ENCODE measurements at regions not wholly inside any gene's neighbourhood (a gene's known extent, or its start where the extent isn't known, plus 50 kb on each side); places are given as distances from the start of the nearest gene placed in this dataset.
A peak's percentile ranks its signal among the peaks of the same experiment; 100 is the strongest.
"Not testable (repeated sequence)": the region's sequence is repeated elsewhere in the genome, so short reads cannot be mapped to it uniquely, and the experiment has no call there.

DNA sequence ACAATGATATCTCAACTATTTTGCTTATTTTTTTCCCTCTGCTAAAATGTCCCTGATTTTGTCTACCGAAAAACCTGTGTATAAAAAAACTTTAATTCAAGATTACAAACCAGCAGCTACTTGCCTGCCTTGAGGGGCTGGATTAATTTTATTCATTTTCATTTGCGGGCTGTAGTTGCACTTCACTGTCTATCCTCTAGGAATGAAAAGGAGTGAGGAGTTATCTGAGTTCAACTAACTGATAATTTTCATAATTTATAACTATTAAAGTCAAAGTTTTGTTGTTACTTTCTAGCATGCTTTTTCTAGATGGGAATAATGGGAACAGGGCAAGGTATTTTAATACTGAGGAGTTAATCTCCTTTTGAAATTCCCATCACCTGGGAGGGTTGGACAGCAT lies 50.3 kb upstream of the AGTPBP1 start:
- not testable (repeated sequence) for DNase-seq (ENCODE audit: low read depth in 3 of 3)

DNA sequence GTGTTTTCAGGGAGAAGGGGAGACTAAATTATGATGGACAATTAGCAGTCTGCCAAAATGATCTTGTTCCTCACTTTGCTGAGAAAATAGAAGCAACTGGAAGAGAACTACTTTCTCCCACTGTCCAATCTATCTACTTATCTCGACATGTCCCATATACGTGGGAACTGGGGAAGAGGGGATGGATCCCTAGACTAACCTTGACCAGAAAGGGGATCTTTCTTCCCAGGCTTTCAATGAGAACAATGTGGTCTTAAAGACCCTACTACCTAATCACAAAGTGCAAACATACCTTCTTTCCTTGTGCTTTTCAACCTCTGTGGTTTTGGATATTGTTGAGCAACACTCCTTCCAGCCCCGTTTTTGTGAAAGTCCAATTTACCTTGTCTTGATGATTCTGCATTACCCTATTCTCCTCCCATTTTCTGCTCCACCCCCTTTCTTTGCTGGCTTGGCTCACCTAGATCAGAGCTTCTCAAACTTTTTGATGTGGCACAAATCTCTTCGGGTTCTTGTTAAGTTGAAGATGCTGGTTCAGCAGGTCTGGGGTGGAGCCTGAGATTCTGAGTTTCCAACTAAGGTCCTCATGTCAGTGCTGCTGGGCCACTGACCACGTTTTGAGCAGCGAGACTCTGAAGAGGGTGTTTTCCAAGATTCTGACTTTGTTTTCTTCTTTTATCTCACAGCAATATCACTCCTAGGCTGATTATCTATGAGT lies 61.4 kb upstream of the AGTPBP1 start:
- not testable (repeated sequence) for DNase-seq (ENCODE audit: low read depth in 3 of 3)

DNA sequence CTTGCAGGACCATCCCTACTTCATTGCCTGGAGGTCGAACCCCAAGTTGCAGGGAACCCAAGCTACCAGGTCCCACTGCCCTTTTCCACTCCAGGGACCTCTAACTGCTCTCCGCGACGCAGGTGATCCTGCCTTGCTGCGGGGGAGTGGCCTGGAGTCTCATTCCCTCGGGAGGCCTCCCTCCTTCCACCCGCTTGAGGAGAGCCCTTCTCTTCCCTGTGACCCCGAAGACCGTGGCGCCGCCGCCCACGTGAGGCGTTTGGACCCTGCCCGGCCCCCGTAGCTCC lies 63.0 kb upstream of the AGTPBP1 start:
- not testable (repeated sequence) for DNase-seq (ENCODE audit: low read depth in 3 of 3)

DNA sequence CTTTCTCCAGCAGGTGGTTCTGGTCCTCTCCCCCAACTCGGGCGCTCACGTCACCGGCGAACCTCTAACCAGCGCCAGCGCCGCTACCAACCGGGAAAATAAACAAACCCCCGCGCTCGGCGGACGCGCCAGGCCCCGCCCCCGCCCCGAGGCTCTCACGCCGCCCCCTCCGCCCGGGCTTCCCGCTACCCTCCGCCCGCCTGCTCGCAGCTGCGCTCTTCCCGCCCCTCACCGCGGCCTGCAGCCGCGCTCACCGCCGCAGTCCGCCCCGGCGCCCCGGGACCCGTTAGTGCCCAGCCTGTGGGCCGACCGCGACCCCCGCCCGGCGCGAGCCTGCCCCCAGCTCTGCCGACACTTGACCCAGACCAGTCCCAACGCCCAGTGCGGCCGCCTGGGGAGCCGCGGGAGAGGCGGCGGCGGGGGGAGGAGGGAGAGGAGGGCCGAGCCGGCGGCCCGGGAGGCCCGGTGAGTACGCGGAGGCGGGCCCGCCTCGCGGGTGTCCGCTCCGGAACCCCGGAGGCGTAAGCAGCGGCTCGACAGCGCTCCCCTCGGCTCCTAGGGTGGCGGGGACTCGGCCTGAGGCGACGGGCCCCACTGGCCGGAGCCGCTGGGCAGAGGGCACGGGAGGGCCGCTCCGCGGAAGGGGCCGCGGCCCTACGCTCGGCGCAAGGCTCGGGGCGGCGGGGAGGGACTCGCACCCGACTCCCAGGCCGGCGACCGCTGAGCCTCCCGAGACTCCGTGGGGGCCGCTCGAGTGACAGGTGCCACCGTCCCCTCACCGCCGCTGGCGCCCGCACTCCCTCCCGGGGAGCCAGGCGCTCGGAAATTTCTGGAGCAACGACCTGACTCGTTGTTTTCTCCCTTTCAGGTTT lies 63.6 kb upstream of the AGTPBP1 start:
- DNase-seq (ENCODE audit: low read depth in 3 of 3), result peak; percentile 45 to 63 (median 52)

GRCh38 chr9:85808329-85808728 lies 66.6 kb upstream of the AGTPBP1 start:
- not testable (repeated sequence) for DNase-seq (ENCODE audit: low read depth in 3 of 3)

GRCh38 chr9:85813388-85813787 lies 71.6 kb upstream of the AGTPBP1 start:
- not testable (repeated sequence) for DNase-seq (ENCODE audit: low read depth in 3 of 3)

DNA sequence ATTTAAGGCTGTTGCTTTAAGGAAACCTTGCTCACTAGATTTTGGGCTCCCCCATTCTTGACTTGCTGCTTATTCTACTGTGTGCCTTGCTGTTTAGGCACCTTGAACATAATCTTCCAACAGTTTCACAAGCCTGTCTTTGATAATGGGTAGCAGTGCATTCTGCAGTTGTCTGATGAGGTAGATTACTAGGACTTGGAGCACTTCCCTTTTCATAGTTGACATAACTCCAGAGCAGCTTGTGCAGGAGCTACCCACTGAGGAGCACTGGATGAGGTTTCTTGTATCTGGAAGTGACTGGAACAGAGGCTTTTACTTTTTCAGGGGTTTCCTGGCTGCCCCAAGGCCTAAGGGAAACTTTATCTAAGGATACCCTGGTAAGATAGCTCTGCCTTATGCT lies 73.0 kb upstream of the AGTPBP1 start:
- DNase-seq (ENCODE audit: low read depth in 3 of 3), result not testable (repeated sequence)

GRCh38 chr9:85818971-85819370 lies 77.2 kb upstream of the AGTPBP1 start:
- DNase-seq (ENCODE audit: low read depth in 3 of 3), result not testable (repeated sequence)

DNA sequence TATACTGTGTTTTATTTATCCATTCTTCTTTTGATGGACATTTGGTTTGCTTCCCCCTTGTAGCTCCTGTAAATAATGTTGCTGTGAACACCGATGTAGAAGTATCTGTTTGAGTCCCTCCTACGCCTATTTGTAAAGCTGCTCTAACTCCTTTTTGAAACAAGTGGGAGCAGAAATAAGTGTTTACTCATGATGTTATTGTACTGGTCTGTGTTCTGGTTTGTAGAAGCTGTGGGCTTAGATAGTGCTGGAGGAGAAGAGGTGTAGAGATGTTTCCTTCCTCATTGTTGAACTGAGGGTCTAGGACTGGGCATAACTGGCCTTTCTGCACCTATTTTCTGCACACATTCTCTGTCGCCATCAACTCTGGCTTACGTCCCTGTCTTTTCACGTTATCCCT lies 78.8 kb upstream of the AGTPBP1 start:
- not testable (repeated sequence) for DNase-seq (ENCODE audit: low read depth in 3 of 3)

GRCh38 chr9:85824949-85825348 lies 83.2 kb upstream of the AGTPBP1 start:
- not testable (repeated sequence) for DNase-seq (ENCODE audit: low read depth in 3 of 3)

GRCh38 chr9:85834591-85834990 lies 92.8 kb upstream of the AGTPBP1 start:
- DNase-seq (ENCODE audit: low read depth in 3 of 3), result not testable (repeated sequence)

- DNase-seq (ENCODE audit: low read depth in 3 of 3), result not testable (repeated sequence)
These were observed 97.0 kb upstream of the NAA35 start for GRCh38 chr9:85843949-85844348.

GRCh38 chr9:85847782-85848181 lies 93.2 kb upstream of the NAA35 start:
- DNase-seq (ENCODE audit: low read depth in 3 of 3), result not testable (repeated sequence)

GRCh38 chr9:85858056-85858750 lies 82.7 kb upstream of the NAA35 start:
- DNase-seq (ENCODE audit: low read depth in 3 of 3), result no peak

DNA sequence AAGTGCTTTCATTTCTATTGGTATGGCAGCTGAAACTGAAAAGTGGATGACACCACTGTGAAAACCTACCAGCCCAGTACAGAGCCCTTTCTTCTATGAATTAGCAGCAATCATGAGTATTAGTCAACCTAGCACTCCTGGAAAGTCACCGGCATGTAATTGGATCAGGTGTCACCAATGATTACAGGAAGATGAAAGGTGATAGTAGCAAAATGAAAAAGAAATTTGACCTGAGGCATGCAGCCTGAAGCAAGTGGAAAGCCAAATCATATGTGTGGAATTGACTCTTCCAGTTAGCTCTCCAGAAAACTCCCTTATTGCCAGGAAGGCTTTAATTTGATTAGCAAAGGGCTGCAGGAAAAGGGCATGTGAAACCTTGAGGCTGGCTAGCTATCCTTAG lies 81.2 kb upstream of the NAA35 start:
- DNase-seq (ENCODE audit: low read depth in 3 of 3), result no peak

DNA sequence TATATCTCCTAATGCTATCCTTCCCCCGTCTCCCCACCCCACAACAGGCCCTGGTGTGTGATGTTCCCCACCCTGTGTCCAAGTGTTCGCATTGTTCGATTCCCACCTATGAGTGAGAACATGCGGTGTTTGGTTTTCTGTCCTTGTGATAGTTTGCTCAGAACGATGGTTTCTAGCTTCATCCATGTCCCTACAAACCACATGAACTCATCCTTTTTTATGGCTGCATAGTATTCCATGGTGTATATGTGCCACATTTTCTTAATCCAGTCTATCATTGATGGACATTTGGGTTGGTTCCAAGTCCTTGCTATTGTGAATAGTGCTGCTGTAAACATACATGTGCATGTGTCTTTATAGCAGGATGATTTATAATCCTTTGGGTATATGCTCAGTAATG lies 79.1 kb upstream of the NAA35 start:
- DNase-seq (ENCODE audit: low read depth in 3 of 3), result not testable (repeated sequence)

DNA sequence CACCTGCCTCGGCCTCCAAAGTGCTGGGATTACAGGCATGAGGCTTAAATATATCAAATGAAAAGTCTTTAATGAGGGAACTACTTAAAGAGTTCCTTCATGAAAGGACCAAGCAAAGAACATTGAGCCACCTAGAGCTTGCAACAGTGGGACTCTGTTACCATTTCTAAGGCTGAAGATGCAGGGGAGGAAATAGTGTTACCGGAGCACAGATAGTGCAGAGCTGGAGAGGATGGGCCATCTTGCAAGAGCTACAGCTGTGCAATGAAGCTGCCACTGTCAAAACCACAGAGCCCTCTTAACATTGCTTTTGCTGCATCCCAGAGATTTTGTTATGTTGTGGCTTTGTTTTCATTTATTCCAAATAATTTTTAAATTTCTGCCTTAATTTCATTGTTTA lies 77.1 kb upstream of the NAA35 start:
- DNase-seq (ENCODE audit: low read depth in 3 of 3), result no peak

DNA sequence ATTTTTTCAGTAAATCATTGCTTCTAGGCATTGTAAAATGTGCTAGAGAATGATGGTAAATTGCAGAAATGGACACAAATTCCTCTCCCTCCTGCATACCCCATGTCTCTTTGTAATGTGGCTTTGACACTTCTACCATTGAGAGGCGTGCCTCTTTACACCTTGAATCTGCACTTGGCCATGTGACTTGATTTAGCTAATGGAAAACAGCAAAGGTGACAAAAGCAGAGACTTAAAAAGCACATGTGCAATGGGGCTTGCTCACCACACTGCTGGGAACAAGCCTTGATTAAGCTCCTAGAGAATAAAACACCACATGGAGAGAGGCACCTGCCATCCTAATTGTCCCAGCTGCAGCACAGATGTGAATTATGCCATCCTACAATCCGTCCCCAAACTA lies 69.9 kb upstream of the NAA35 start:
- no peak for DNase-seq (ENCODE audit: low read depth in 3 of 3)

GRCh38 chr9:85871683-85872082 lies 69.3 kb upstream of the NAA35 start:
- not testable (repeated sequence) for DNase-seq (ENCODE audit: low read depth in 3 of 3)

DNA sequence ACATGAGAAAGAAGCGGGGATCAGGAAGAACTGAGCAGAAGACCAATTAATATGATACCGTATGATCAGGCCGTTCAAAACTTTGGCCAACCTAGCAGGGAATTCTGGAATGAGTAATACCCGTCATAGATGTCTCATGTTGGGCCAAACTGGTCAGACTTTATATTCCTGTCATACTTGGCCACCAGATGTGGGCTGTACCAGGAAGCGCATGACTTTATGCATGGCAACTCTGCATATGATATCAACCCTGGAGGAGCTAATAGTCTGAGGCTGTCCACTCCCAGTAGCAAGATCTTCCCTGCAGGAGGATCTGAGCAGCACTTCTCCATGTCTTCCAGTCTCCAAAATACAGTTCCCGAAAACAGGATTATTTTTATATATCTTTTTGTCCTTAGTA lies 68.5 kb upstream of the NAA35 start:
- DNase-seq (ENCODE audit: low read depth in 3 of 3), result no peak

GRCh38 chr9:85876628-85877027 lies 64.3 kb upstream of the NAA35 start:
- no peak for DNase-seq (ENCODE audit: low read depth in 3 of 3)

DNA sequence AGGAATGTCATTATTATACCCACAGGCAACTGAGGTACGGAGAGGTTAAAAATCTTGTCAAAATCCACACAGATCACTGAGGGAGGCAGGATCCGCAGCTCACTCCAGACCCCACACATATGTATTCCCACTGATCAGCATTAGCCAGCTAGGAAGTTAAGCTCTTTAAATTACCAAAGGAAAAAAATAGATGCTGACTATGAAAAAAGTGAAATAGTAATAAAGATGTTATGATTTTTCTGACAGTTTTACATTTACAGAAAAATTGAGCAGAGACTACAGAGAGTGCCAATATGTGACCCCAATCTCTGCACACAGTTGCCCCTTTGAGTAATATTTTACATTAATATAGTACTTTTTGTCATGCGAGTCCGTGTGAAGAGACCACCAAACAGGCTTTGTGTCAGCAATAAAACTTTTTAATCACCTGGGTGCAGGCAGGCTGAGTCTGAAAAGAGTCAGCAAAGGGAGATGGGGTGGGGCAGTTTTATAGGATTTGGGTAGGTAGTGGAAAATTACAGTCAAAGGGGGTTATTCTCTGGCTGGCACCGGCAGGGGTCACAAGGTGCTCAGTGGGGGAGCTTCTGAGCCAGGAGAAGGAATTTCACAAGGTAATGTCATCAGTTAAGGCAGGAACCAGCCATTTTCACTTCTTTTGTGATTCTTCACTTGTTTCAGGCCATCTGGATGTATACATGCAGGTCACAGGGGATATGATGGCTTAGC lies 61.9 kb upstream of the NAA35 start:
- not testable (repeated sequence) for DNase-seq (ENCODE audit: low read depth in 3 of 3)
